C4-2B (cell line): ENCODE measurements at regions not wholly inside any gene's neighbourhood (a gene's known extent, or its start where the extent isn't known, plus 50 kb on each side); places are given as distances from the start of the nearest gene placed in this dataset.

ENCODE experiments used
- ZFX ChIP-seq: fragments of 450-650 bp; IDR thresholded peaks from 2 replicates; pipeline ENCODE4 v1.6.1; 2017
- TF ChIP-seq, protein P1 (sequence below): fragments of 450-650 bp; conservative IDR thresholded peaks from 2 replicates; pipeline ENCODE4 v1.5.1; 2017; ENCODE audit warnings: mild to moderate bottlenecking

DNA sequence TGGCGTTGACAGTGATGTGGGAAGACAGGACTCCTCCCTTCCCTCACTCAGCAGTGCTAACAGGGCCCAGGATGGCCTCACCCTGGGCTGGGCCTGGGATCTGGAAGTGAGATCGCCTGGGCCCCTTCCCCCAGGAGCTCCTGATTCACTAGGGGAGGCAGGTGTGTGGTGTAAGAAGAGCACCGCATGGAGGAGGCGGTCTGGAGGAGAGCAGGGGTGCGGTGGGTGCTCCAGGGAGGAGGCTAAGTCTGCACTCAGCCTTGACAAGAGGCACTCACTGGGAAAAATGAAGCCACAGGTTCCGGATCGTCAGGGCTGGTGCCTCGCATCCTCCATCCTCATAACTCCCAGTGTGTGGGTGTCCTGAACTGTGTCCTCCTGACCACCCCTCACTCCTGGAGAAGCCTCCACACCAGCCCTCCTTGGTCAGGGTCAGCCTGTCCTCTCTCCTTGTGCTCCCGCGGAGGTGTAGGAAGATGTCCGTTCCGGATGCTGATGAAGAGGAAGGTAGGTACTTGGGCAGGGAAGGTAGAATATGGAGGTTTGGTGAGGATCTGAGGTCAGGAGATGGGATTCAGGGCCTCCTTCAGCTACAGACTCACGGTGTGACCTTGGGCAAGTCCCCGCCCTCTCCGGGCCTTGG, 142.1 kb upstream of the WNT4 start:
- TF ChIP-seq, protein P1, sequence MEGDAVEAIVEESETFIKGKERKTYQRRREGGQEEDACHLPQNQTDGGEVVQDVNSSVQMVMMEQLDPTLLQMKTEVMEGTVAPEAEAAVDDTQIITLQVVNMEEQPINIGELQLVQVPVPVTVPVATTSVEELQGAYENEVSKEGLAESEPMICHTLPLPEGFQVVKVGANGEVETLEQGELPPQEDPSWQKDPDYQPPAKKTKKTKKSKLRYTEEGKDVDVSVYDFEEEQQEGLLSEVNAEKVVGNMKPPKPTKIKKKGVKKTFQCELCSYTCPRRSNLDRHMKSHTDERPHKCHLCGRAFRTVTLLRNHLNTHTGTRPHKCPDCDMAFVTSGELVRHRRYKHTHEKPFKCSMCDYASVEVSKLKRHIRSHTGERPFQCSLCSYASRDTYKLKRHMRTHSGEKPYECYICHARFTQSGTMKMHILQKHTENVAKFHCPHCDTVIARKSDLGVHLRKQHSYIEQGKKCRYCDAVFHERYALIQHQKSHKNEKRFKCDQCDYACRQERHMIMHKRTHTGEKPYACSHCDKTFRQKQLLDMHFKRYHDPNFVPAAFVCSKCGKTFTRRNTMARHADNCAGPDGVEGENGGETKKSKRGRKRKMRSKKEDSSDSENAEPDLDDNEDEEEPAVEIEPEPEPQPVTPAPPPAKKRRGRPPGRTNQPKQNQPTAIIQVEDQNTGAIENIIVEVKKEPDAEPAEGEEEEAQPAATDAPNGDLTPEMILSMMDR = no peak
- TF ChIP-seq ZFX = no peak
